Stimulated activated naive B cell treated with anti-CD40 and anti-IgM and Interleukin-4, amounts not matched to agents 10 μg/mL and 1 μg/mL and 100 μg/mL, for 72 hours (primary cell): ENCODE measurements at regions not wholly inside any gene's neighbourhood (a gene's known extent, or its start where the extent isn't known, plus 50 kb on each side); places are given as distances from the start of the nearest gene placed in this dataset.

Experiments used
- ATAC-seq, 2 donors: fragments of 150-1000 bp; cut with Tn5 transposase; replicated peaks; 2 replicates each; pipeline ENCODE4 v1.10.0; 2021; ENCODE audit warnings: moderate library complexity in 1 of 2
- DNase-seq: peaks from one replicate; pipeline ENCODE4 v3.0.0; 2021
- H3K27ac Mint-ChIP-seq: one replicate; pipeline ENCODE4 v1.8.0; 2022; ENCODE audit warnings: mild to moderate bottlenecking, mixed read lengths
- H3K27me3 Mint-ChIP-seq, 2 donors: one replicate each; pipeline ENCODE4 v1.8.0; 2022; ENCODE audit warnings: mixed read lengths in 2 of 2
- H3K36me3 Mint-ChIP-seq, 2 donors: one replicate each; pipeline ENCODE4 v1.8.0; 2022; ENCODE audit warnings: mixed read lengths in 2 of 2, mild to moderate bottlenecking in 1 of 2
- H3K4me1 Mint-ChIP-seq, 2 donors: one replicate each; pipeline ENCODE4 v1.8.0; 2022; ENCODE audit warnings: mixed read lengths in 2 of 2, mild to moderate bottlenecking in 1 of 2
- H3K4me3 Mint-ChIP-seq, 2 donors: one replicate each; pipeline ENCODE4 v1.8.0; 2022; ENCODE audit warnings: mild to moderate bottlenecking in 2 of 2, mixed read lengths in 2 of 2, moderate library complexity in 1 of 2
- H3K9me3 Mint-ChIP-seq, 2 donors: one replicate each; pipeline ENCODE4 v1.8.0; 2022; ENCODE audit warnings: mixed read lengths in 2 of 2, mild to moderate bottlenecking in 1 of 2

DNA sequence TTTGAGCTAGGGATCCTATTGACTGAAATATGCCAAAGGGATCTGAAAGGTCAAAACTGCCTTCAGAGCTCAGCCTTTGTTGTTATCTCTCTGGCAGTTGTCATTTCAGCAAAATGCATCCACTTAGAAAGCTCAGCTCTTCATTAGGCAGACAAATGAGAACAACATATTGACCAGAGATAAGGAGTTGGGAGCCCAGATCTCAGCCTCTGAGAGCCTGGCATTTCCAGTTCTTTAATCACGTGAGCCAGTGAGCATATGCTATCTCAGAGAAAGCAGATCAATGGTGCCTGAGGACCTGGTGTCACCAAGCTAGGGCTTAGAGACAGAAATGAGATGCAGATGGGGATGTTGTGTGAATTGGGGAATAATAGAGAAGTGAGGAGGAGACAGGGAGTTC, 101.1 kb downstream of the DAD1 start:
- DNase-seq (no peak), ATAC-seq (peak in 1 of 2 donors; percentile 25)
- H3K27ac Mint-ChIP-seq, result peak overlapping the region; percentile 85
- H3K4me1 Mint-ChIP-seq, result peaks cover 58 to 94% of the 10 kb centered on the region in 2 donors
- H3K4me3 Mint-ChIP-seq, result no peak overlapping the region
- H3K9me3 Mint-ChIP-seq, result no peaks in the 10 kb centered on the region
- peaks cover 0 to 9% of the 10 kb centered on the region in 2 donors for H3K36me3 Mint-ChIP-seq
- no peaks in the 10 kb centered on the region for H3K27me3 Mint-ChIP-seq

DNA sequence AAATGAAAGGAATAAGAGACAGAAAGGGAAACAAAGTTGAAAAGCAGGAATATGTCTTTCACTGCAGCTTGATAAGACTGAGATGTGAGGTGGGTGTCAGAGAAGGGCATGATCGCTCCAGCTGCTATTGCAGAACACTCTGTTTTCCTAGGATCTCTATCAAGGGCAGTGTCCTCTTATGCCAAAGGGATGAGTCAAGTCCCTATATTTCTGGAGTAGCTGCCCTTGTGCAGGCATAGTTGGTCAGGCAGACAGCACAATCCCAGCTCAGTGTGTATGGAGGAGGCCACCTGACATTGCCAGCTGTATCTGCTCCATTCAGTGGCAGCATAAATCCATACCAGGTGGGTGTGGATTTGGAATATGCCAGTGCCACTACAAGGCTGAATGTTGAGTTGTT, 101.6 kb downstream of the DAD1 start:
- no peak overlapping the region for H3K4me3 Mint-ChIP-seq
- peak overlapping the region; percentile 43 for H3K27ac Mint-ChIP-seq
- peaks cover 59 to 97% of the 10 kb centered on the region in 2 donors for H3K4me1 Mint-ChIP-seq
- ATAC-seq, result no peak
- H3K9me3 Mint-ChIP-seq, result no peaks in the 10 kb centered on the region
- DNase-seq, result no peak
- peaks cover 0 to 9% of the 10 kb centered on the region in 2 donors for H3K36me3 Mint-ChIP-seq
- H3K27me3 Mint-ChIP-seq, result no peaks in the 10 kb centered on the region

DNA sequence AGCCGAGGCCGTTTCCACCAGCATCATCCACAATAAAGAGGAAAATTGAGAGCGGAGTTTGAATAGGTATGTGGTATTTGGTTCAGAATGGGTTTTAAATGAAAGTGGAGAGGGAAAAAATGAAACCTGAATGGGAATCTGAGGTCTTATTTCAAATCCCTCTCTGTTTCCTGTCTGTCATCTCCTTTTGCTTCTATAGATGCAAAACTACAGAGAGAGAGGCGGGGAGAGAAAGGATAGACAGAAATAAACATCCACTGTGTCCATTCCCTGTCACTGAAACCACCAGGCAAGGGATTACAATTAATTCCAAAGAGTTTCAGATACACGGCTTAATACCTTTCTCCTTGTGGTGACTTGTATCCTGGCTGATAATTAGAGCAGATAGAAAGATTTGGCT, 102.3 kb downstream of the DAD1 start:
- Mint-ChIP-seq H3K27me3 (no peaks in the 10 kb centered on the region), H3K4me3 (no peak overlapping the region), H3K4me1 (peaks cover 59 to 97% of the 10 kb centered on the region in 2 donors), H3K36me3 (peaks cover 0 to 8% of the 10 kb centered on the region in 2 donors), H3K9me3 (no peaks in the 10 kb centered on the region), H3K27ac (no peak overlapping the region)
- ATAC-seq (no peak), DNase-seq (no peak)

DNA sequence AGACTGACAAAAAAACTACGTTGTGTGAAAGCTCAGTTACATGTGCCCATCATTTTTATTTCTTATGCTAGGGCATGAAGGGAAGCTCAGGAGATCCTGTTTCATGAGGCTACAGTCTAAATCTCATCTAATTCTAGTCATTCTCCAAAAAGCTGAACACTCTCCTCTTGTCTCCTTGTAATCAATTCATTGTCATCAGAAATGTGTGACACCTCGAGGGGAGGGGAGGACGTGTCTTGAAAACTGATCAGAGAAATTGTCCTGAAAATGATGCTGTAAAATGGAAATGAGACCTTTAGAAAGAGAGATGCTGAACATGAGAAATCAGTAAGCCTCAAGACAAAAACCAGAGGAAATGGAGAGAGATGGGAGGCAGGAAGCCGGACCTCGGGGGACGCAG, 103.4 kb downstream of the DAD1 start:
- peaks cover 61 to 97% of the 10 kb centered on the region in 2 donors for H3K4me1 Mint-ChIP-seq

DNA sequence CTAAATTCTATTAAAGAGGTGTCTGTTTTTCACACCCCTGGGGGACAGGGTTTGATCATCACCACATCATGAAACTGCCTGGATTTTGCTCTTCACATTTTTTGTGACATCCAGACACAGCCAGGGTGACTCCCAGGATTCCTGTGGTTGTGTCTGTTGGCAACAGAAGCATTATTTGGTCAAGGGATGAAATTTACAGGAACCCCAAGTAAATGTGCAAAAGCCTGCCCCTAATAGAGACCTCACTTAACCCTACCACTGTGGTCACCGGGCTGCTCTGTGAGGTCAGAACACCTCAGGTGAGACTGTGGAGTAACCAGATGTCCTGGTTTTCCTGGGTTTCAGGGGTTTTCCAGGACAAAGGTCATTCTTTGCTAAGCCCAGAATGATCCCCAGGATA, 103.8 kb downstream of the DAD1 start:
- Mint-ChIP-seq H3K27me3 (no peaks in the 10 kb centered on the region), H3K27ac (no peak overlapping the region), H3K36me3 (peaks cover 0 to 12% of the 10 kb centered on the region in 2 donors), H3K4me3 (no peak overlapping the region), H3K4me1 (peaks cover 58 to 97% of the 10 kb centered on the region in 2 donors), H3K9me3 (no peaks in the 10 kb centered on the region)
- DNase-seq (no peak), ATAC-seq (no peak)

More for the DNA sequence above, 103.4 kb downstream of the DAD1 start:
- DNase-seq, result no peak
- Mint-ChIP-seq H3K27ac (peak overlapping the region; percentile 44), H3K4me3 (peak overlapping the region in 1 of 2 donors; percentile 1), H3K36me3 (peaks cover 0 to 13% of the 10 kb centered on the region in 2 donors), H3K27me3 (no peaks in the 10 kb centered on the region), H3K9me3 (no peaks in the 10 kb centered on the region)
- ATAC-seq, result no peak

DNA sequence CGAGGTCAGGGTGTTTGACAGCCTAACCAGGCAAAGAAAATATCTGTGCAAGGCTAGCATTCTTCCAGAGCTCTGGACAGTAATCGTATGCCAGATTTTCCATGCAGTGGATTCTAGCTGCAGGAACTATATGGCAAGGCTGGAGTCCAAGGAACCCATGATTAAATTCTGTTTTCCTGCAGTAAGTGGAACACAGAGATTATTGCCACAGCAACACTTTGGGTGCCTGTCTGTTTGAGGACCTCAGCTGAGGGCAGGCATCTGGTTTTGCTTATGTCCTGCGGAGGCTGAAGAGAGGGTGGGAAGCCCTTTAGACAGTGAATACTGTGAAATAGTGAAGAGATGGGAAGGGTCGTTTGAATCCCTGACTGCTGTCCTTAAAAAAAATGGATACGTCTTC, 104.4 kb downstream of the DAD1 start:
- no peaks in the 10 kb centered on the region for H3K27me3 Mint-ChIP-seq
- H3K4me3 Mint-ChIP-seq, result peak overlapping the region in 1 of 2 donors; percentile 11
- H3K36me3 Mint-ChIP-seq, result peaks cover 0 to 12% of the 10 kb centered on the region in 2 donors
- peak overlapping the region; percentile 73 for H3K27ac Mint-ChIP-seq
- ATAC-seq (no peak), DNase-seq (no peak)
- no peaks in the 10 kb centered on the region for H3K9me3 Mint-ChIP-seq
- peaks cover 54 to 97% of the 10 kb centered on the region in 2 donors for H3K4me1 Mint-ChIP-seq

DNA sequence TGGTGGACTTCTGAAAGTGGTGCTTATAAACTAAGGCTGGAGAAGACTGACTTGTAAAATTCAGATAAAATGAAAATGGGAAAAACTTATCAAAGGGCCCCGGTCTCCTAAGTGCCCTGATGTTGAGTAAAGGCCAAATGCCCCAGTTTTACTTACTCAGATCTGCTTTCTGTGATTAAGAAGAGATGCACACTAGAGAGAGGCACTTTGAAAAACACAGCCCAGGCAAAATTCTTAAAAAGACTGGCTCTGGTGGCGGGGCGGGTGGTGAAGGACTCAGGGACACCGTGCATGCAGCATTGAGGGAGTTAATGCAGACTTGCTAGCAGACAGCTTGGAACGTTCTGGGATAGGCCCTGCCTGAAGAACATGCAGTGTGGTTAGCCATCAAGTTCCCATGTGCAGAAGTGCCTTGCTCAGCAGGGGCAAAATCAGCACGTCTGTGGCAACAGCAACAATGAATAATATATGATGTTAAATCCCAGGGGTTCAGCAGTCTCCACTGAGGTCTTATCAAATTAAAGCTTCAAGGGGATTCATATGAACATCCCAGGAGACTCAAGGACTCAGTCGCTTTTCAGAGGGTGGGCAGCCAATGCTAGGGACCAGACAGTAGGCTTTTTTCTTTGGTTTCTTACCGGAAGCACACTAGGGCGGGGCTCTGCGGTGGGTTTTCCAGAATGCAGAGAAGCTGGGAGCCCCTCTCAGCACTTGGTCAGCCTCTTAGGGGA, 105.0 kb downstream of the DAD1 start:
- H3K4me3 Mint-ChIP-seq, result peak overlapping the region; percentile 52 to 65
- DNase-seq, result no peak
- H3K4me1 Mint-ChIP-seq, result peaks cover 53 to 97% of the 10 kb centered on the region in 2 donors
- H3K36me3 Mint-ChIP-seq, result peaks cover 0 to 14% of the 10 kb centered on the region in 2 donors
- peak overlapping the region; percentile 73 for H3K27ac Mint-ChIP-seq
- H3K9me3 Mint-ChIP-seq, result no peaks in the 10 kb centered on the region
- H3K27me3 Mint-ChIP-seq, result no peaks in the 10 kb centered on the region
- no peak for ATAC-seq

DNA sequence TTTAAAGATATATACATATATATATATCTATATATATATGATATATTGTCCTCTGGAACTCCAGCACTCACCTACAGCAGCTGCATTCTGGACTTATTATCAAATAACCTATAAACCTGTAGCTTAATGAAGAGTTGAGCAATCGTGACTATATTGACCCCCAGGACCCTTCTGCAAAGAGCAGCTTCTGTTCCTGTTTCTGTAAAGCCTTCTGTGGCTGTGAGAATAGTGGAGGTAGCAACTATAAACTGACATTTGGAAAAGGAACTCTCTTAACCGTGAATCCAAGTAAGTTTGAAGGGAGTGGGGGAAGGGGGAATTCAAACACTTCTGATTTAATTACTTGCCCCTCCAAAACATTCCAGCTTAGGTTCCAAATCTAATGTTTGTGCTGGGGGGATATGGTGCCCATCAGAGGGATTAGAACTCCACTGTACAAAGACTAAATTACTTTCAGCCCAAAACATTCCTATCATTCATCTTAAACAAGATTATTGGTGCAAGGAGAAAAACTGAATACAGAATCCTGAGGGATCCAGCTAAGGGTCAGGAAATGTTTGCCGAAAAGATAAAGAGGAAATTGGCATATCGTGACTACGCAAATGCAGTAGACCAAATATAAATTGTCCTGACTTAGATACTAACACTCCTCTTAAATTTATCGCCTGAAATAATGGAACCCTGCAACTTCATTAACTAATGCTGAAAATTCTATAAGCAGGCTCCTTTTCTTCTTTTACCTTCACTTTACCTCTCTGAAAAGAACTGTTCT, 106.1 kb downstream of the DAD1 start:
- DNase-seq (no peak), ATAC-seq (peak in 1 of 2 donors; percentile 39)
- no peaks in the 10 kb centered on the region for H3K9me3 Mint-ChIP-seq
- peaks cover 47 to 93% of the 10 kb centered on the region in 2 donors for H3K4me1 Mint-ChIP-seq
- no peaks in the 10 kb centered on the region for H3K27me3 Mint-ChIP-seq
- H3K36me3 Mint-ChIP-seq, result peaks cover 0 to 12% of the 10 kb centered on the region in 2 donors
- peak overlapping the region in 1 of 2 donors; percentile 19 for H3K4me3 Mint-ChIP-seq
- H3K27ac Mint-ChIP-seq, result peak overlapping the region; percentile 31

DNA sequence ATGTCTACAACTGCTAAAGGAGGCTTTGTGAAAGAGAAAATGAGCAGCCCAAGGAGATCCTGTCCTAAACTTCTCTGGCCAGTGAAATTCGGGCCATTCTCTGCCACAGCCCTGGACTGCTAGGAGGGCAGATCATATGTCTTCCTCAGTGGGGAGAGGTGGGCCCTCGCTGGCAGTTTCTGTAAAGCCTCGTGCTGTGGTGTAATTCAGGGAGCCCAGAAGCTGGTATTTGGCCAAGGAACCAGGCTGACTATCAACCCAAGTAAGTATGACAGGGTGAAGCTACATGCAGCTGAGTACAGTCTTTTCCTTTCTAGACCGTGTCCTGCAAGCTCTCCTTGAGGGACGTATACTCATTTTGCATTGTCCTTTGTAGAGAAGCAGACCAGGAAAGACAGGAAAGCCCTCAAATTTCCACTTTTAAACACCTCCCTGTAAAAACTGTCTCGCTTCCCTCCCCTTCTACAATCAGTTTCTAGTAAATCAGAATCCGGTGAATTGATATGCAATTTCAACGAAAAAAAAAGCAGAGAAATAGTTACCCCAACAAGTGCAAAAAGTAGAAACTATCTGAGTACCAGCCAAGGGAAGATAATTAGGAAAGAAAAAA, 106.8 kb downstream of the DAD1 start:
- Mint-ChIP-seq H3K36me3 (peaks cover 0 to 12% of the 10 kb centered on the region in 2 donors), H3K27me3 (no peaks in the 10 kb centered on the region), H3K4me3 (peak overlapping the region; percentile 5 to 72), H3K27ac (peak overlapping the region; percentile 79), H3K9me3 (no peaks in the 10 kb centered on the region), H3K4me1 (peaks cover 49 to 93% of the 10 kb centered on the region in 2 donors)
- DNase-seq (no peak), ATAC-seq (no peak)

DNA sequence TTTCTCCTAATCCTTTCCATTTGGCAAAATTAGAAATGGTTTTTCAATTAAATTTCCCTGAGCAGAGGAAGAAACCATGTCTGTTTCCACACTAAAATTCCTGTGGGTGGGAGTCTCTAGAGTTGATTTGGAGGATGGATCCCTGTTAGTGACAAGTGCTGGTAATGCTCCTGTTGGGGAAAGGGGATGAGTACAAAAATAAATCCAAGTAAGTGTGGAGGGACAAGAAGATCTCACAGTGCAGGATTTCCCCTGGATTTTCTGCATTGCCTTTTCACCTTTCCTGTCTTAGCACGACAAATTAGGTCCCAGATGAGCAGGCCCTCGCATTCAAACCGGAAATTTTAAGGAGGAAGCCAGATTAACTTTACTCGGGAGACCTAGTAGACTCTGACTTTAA, 107.5 kb downstream of the DAD1 start:
- Mint-ChIP-seq H3K27ac (peak overlapping the region; percentile 79), H3K9me3 (no peaks in the 10 kb centered on the region), H3K4me1 (peaks cover 51 to 93% of the 10 kb centered on the region in 2 donors), H3K27me3 (no peaks in the 10 kb centered on the region), H3K4me3 (peak overlapping the region; percentile 39 to 72), H3K36me3 (peaks cover 0 to 12% of the 10 kb centered on the region in 2 donors)
- DNase-seq (no peak), ATAC-seq (no peak)

DNA sequence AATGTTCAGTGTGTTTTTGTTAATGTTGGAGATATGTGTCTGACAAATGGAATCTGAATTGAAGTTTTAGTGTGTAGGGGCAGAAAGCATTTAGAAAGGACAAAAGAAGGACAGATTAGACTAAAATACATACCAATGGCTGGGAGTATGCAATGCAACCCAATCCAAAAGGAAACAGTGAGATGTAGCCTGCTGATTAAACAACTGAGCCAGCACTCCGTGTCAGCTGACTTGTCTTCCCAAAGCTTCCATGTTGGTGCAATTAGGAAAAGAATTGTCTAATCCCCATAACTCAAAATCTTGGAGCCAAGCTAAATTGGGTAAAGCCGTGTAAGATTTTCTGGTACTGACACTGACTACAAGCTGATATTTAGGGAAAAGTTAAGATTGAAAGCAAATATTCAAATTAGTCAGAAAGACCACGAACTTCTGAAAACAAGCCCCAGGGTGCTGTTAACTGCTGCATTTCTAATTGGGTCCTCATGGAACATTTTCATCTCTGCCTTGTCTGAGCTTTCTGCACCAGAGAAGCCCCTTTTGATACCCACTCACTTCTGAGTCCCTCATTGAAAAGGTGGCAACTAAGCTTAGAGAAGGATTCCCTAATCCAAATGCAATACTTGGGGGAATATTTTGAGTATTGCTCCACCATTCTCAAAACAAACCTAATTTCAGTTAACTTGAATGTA, 109.1 kb downstream of the DAD1 start:
- peak in 1 of 2 donors; percentile 21 for ATAC-seq
- Mint-ChIP-seq H3K27me3 (no peaks in the 10 kb centered on the region), H3K36me3 (peaks cover 3 to 12% of the 10 kb centered on the region in 2 donors), H3K4me3 (peak overlapping the region; percentile 61 to 71), H3K9me3 (no peaks in the 10 kb centered on the region), H3K27ac (peak overlapping the region; percentile 84), H3K4me1 (peaks cover 56 to 95% of the 10 kb centered on the region in 2 donors)
- no peak for DNase-seq

DNA sequence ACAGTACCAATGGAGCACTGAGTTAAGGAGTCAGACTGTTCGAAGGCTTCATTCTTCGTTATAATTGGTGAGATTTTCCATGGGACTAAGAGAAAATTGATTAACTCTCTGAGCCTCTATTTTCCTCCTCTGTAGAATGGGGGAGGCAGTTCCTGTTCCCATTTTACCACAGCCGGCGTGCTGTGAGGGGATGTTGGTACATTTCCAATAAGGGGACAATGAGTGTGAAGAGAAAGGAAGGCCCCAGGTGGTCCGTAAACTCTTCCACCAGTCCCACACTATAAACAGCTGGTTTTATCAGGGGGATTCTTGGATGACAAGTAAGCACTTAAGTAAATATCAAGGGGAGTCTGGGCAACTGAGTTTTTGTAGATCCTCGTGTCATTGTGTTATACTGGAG, 109.9 kb downstream of the DAD1 start:
- peak overlapping the region; percentile 84 for H3K27ac Mint-ChIP-seq
- H3K4me1 Mint-ChIP-seq, result peaks cover 56 to 95% of the 10 kb centered on the region in 2 donors
- ATAC-seq (no peak), DNase-seq (no peak)
- peak overlapping the region; percentile 61 to 71 for H3K4me3 Mint-ChIP-seq
- no peaks in the 10 kb centered on the region for H3K9me3 Mint-ChIP-seq
- H3K27me3 Mint-ChIP-seq, result no peaks in the 10 kb centered on the region
- H3K36me3 Mint-ChIP-seq, result peaks cover 3 to 12% of the 10 kb centered on the region in 2 donors

DNA sequence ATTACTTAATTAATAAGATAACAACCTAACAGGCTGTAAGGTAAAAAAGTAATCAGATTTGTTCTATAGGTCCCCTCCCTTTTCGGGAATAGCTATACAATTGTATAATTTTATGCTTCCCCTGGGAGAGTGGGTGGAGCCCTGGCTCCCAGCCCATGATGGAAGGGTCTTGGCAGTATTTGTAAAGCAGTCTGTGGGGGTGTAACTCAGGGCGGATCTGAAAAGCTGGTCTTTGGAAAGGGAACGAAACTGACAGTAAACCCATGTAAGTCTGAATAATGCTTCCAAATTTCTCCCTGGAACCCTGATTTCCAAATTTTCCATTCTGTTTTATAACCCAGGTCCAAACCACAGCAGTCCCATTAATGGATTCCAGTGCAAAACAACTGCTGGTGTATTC, 110.4 kb downstream of the DAD1 start:
- Mint-ChIP-seq H3K27ac (peak overlapping the region; percentile 84), H3K4me1 (peaks cover 56 to 95% of the 10 kb centered on the region in 2 donors), H3K36me3 (peaks cover 3 to 12% of the 10 kb centered on the region in 2 donors), H3K4me3 (peak overlapping the region; percentile 25 to 61), H3K9me3 (no peaks in the 10 kb centered on the region), H3K27me3 (no peaks in the 10 kb centered on the region)
- ATAC-seq, result no peak
- no peak for DNase-seq

DNA sequence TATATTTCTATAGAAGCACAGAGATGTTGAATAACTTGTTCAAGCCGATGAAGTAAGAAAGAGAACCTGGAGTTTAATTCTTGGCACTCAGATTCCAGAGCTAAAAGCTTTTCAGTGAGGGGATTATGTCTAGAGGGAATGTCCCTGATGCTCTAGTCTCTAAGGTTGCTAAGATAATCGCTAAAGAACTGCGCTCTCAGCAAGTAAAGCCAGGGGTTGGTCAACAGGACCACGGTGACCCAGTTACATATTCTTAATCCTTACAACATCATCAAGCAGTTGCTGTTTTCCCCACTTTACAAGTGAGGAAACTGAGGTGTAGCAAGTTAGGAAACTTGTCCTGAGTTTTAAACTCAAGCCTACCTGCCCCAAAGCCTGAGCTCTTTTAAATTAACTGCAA, 110.8 kb downstream of the DAD1 start:
- no peaks in the 10 kb centered on the region for H3K9me3 Mint-ChIP-seq
- DNase-seq, result no peak
- no peak for ATAC-seq
- H3K36me3 Mint-ChIP-seq, result peaks cover 3 to 12% of the 10 kb centered on the region in 2 donors
- no peak overlapping the region for H3K4me3 Mint-ChIP-seq
- H3K27ac Mint-ChIP-seq, result no peak overlapping the region
- H3K27me3 Mint-ChIP-seq, result no peaks in the 10 kb centered on the region
- H3K4me1 Mint-ChIP-seq, result peaks cover 55 to 95% of the 10 kb centered on the region in 2 donors
